ENCODE measurements at regions not wholly inside any gene's neighbourhood (a gene's known extent, or its start where the extent isn't known, plus 50 kb on each side); places are given as distances from the start of the nearest gene placed in this dataset.
"Not testable (repeated sequence)": the region's sequence is repeated elsewhere in the genome, so short reads cannot be mapped to it uniquely, and the experiment has no call there.

DNA sequence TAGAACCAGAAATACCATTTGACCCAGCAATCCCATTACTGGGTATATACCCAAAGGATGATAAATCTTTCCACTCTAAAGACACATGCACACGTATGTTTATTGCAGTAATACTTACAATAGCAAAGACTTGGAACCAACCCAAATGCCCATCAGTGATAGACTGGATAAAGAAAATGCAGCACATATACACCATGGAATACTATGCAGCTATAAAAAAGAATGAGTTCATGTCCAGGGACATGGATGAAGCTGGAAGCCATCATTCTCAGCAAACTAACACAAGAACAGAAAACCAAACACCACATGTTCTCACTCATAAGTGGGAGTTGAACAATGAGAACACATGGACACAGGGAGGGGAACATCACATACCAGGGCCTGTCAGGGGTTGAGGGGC, 137.9 kb downstream of the PXDC1 start:
- TF ChIP-seq, protein P1, sequence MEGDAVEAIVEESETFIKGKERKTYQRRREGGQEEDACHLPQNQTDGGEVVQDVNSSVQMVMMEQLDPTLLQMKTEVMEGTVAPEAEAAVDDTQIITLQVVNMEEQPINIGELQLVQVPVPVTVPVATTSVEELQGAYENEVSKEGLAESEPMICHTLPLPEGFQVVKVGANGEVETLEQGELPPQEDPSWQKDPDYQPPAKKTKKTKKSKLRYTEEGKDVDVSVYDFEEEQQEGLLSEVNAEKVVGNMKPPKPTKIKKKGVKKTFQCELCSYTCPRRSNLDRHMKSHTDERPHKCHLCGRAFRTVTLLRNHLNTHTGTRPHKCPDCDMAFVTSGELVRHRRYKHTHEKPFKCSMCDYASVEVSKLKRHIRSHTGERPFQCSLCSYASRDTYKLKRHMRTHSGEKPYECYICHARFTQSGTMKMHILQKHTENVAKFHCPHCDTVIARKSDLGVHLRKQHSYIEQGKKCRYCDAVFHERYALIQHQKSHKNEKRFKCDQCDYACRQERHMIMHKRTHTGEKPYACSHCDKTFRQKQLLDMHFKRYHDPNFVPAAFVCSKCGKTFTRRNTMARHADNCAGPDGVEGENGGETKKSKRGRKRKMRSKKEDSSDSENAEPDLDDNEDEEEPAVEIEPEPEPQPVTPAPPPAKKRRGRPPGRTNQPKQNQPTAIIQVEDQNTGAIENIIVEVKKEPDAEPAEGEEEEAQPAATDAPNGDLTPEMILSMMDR (IDR thresholded peaks at IDR 0.05 in 8 of 11, conservative IDR thresholded peaks at IDR 0.05 in 3 of 11): not testable (repeated sequence)
- not testable (repeated sequence) for TF ChIP-seq POLR2A, POLR2AphosphoS5 (IDR thresholded peaks at IDR 0.05)

Measured in spleen (tissue), 7 donors.